GM19351 (cell line): ENCODE measurements at regions not wholly inside any gene's neighbourhood (a gene's known extent, or its start where the extent isn't known, plus 50 kb on each side); places are given as distances from the start of the nearest gene placed in this dataset.

Experiments used
- ATAC-seq: cut with Tn5 transposase; IDR thresholded peaks from one replicate; pipeline ENCODE4 v1.9.1; 2021; ENCODE audit warnings: mild to moderate bottlenecking, moderate library complexity; ENCODE audit not compliant: unreplicated experiment

- ATAC-seq = no peak
These were observed 1169.2 kb downstream of the GRIK2 start for GRCh38 chr6:102562713-102563112.

GRCh38 chr6:102553214-102553613, 1159.7 kb downstream of the GRIK2 start:
- no peak for ATAC-seq

- ATAC-seq = no peak
These were observed 1155.8 kb downstream of the GRIK2 start for GRCh38 chr6:102549221-102549874.

- no peak for ATAC-seq
These were observed 1131.8 kb downstream of the GRIK2 start for GRCh38 chr6:102525336-102525735.

- ATAC-seq = no peak
These were observed 1127.5 kb downstream of the GRIK2 start for GRCh38 chr6:102520966-102521365.

GRCh38 chr6:102517506-102517905, 1124.0 kb downstream of the GRIK2 start:
- ATAC-seq = no peak

- ATAC-seq = no peak
These were observed 1108.1 kb downstream of the GRIK2 start for GRCh38 chr6:102501615-102502014.

- no peak for ATAC-seq
These were observed 1101.3 kb downstream of the GRIK2 start for GRCh38 chr6:102494808-102495207.

- no peak for ATAC-seq
These were observed 1100.0 kb downstream of the GRIK2 start for GRCh38 chr6:102493485-102493884.

- no peak for ATAC-seq
These were observed 1095.2 kb downstream of the GRIK2 start for GRCh38 chr6:102488729-102489128.

GRCh38 chr6:102485480-102485879, 1092.0 kb downstream of the GRIK2 start:
- ATAC-seq = no peak

- no peak for ATAC-seq
These were observed 1080.7 kb downstream of the GRIK2 start for GRCh38 chr6:102474041-102474807.

GRCh38 chr6:102458990-102459389, 1065.5 kb downstream of the GRIK2 start:
- no peak for ATAC-seq

- ATAC-seq = no peak
These were observed 1044.7 kb downstream of the GRIK2 start for GRCh38 chr6:102438171-102438570.

GRCh38 chr6:102417368-102417998, 1024.0 kb downstream of the GRIK2 start:
- no peak for ATAC-seq

- ATAC-seq = no peak
These were observed 1022.4 kb downstream of the GRIK2 start for GRCh38 chr6:102415891-102416290.

GRCh38 chr6:102411796-102412195, 1018.3 kb downstream of the GRIK2 start:
- ATAC-seq = no peak

- no peak for ATAC-seq
These were observed 1014.6 kb downstream of the GRIK2 start for GRCh38 chr6:102407886-102408741.

GRCh38 chr6:102405860-102406259, 1012.4 kb downstream of the GRIK2 start:
- ATAC-seq = no peak

GRCh38 chr6:102402635-102403329, 1009.3 kb downstream of the GRIK2 start:
- ATAC-seq = peak; percentile 48
